PC-3 (cell line): ENCODE measurements at regions not wholly inside any gene's neighbourhood (a gene's known extent, or its start where the extent isn't known, plus 50 kb on each side); places are given as distances from the start of the nearest gene placed in this dataset.

Experiments used
- ATAC-seq: fragments of 200-7000 bp; cut with Tn5 transposase; 2 replicates; pipeline ENCODE4 v1.9.1; 2020; ENCODE audit warnings: mild to moderate bottlenecking, moderate library complexity
- BruUV-seq: library from RNA; stranded (reverse); fragments of 400-500 nt; replicated peaks from 2 replicates; lab custom pipeline; 2021; lab: Mats Ljungman, UMichigan
- CTCF ChIA-PET: fragments of 300-600 bp; sonication (Branson Sonifier 250); formaldehyde crosslinking; loops from one replicate; lab custom pipeline; 2022; ENCODE audit warnings: antibody characterized with exemption; lab: Charles Lee
- POLR2A ChIA-PET: fragments of 300-600 bp; sonication (Branson Sonifier 250); formaldehyde crosslinking; loops from one replicate; lab custom pipeline; 2022; ENCODE audit warnings: antibody characterized with exemption; ENCODE audit not compliant: unreplicated experiment; lab: Charles Lee
- DNase-seq: peaks from one replicate; pipeline ENCODE4 v3.0.0-alpha.2; 2015
- H2AFZ ChIP-seq: fragments of 300-600 bp; sonication (generic); 2 replicates; pipeline ENCODE4 v1.6.0; 2016; ENCODE audit warnings: antibody characterized with exemption, low read length
- H3F3A ChIP-seq: fragments of 300-600 bp; sonication (generic); one replicate; pipeline ENCODE4 v1.6.0; 2017; ENCODE audit warnings: antibody characterized with exemption, low read length, control low read depth, mild to moderate bottlenecking; ENCODE audit not compliant: unreplicated experiment
- H3K27ac ChIP-seq: fragments of 300-600 bp; sonication (generic); 2 replicates; pipeline ENCODE4 v1.5.1; 2016; ENCODE audit warnings: mild to moderate bottlenecking, low read length
- H3K27me3 ChIP-seq: fragments of 300-600 bp; sonication (generic); 2 replicates; pipeline ENCODE4 v1.6.1; 2016; ENCODE audit warnings: low read length, mixed read lengths
- H3K36me3 ChIP-seq: fragments of 300-600 bp; sonication (generic); 2 replicates; pipeline ENCODE4 v1.6.1; 2016; ENCODE audit warnings: low read depth, mixed run types, low read length, mixed read lengths
- H3K4me1 ChIP-seq: fragments of 300-600 bp; sonication (generic); 2 replicates; pipeline ENCODE4 v1.5.1; 2016; ENCODE audit warnings: low read length; ENCODE audit not compliant: insufficient read depth
- H3K4me2 ChIP-seq: fragments of 300-600 bp; sonication (generic); 2 replicates; pipeline ENCODE4 v1.6.0; 2016; ENCODE audit warnings: low read length
- H3K4me3 ChIP-seq: fragments of 300-600 bp; sonication (generic); 2 replicates; pipeline ENCODE4 v1.5.1; 2016; ENCODE audit warnings: mild to moderate bottlenecking, low read length, mixed read lengths
- H3K79me2 ChIP-seq: fragments of 300-600 bp; sonication (generic); 2 replicates; pipeline ENCODE4 v1.6.1; 2017; ENCODE audit warnings: low read length, mixed read lengths
- H3K9ac ChIP-seq: fragments of 300-600 bp; sonication (generic); 2 replicates; pipeline ENCODE4 v1.6.0; 2016; ENCODE audit warnings: mild to moderate bottlenecking, low read length
- H3K9me2 ChIP-seq: fragments of 300-600 bp; sonication (generic); replicated peaks from 2 replicates; pipeline ENCODE4 v1.6.1; 2016; ENCODE audit warnings: mixed run types, low read length, mixed read lengths
- H3K9me3 ChIP-seq: fragments of 300-600 bp; sonication (generic); 2 replicates; pipeline ENCODE4 v1.6.1; 2016; ENCODE audit warnings: low read length, mixed read lengths
- H4K20me1 ChIP-seq: fragments of 300-600 bp; sonication (generic); 2 replicates; pipeline ENCODE4 v1.6.1; 2016; ENCODE audit warnings: low read length, mixed read lengths
- CTCF ChIP-seq: fragments of 300-600 bp; sonication (generic); conservative IDR thresholded peaks from 2 replicates; pipeline ENCODE4 v1.5.1; 2017; ENCODE audit warnings: antibody characterized with exemption, low read depth, mild to moderate bottlenecking, low read length
- EZH2 ChIP-seq: fragments of 300-600 bp; sonication (generic); IDR thresholded peaks from one replicate; pipeline ENCODE4 v1.6.1; 2017; ENCODE audit warnings: antibody characterized with exemption, mild to moderate bottlenecking, low read length; ENCODE audit not compliant: unreplicated experiment
- EZH2phosphoT487 ChIP-seq: fragments of 300-600 bp; sonication (generic); IDR thresholded peaks from 2 replicates; pipeline ENCODE4 v1.6.1; 2018; ENCODE audit warnings: mild to moderate bottlenecking, antibody characterized with exemption, low read length, borderline replicate concordance
- intact Hi-C: fragments of 100-400 bp; cut with micrococcal nuclease; formaldehyde crosslinking; loops from 2 replicates; pipeline ENCODE4 v1.9.0; 2023

GRCh38 chr4:124504431-124504830 is 208.1 kb downstream of the ANKRD50 start:
- ChIA-PET CTCF (no interaction called here), POLR2A (no interaction called here)
- Histone ChIP-seq H3K27me3 (no peaks in the 10 kb centered on the region), H3K4me1 (no peaks in the 10 kb centered on the region), H3K9me3 (no peaks in the 10 kb centered on the region), H3K36me3 (no peaks in the 10 kb centered on the region), H3K9ac (no peak overlapping the region), H3F3A (no peaks in the 10 kb centered on the region), H2AFZ (no peak overlapping the region), H3K79me2 (no peaks in the 10 kb centered on the region), H3K4me2 (no peak overlapping the region), H3K4me3 (no peak overlapping the region), H3K9me2 (no peaks in the 10 kb centered on the region), H3K27ac (no peak overlapping the region), H4K20me1 (no peaks in the 10 kb centered on the region)
- no peak for ATAC-seq
- intact Hi-C loops: no loop called here
- BruUV-seq: no TSS peak
- TF ChIP-seq CTCF (no peak), EZH2 (no peak), EZH2phosphoT487 (no peak)
- no peak for DNase-seq

GRCh38 chr4:124505211-124505610 is 207.3 kb downstream of the ANKRD50 start:
- Histone ChIP-seq H3K9me3 (no peaks in the 10 kb centered on the region), H4K20me1 (no peaks in the 10 kb centered on the region), H3F3A (no peaks in the 10 kb centered on the region), H3K79me2 (no peaks in the 10 kb centered on the region), H3K27ac (no peak overlapping the region), H3K36me3 (no peaks in the 10 kb centered on the region), H3K4me3 (no peak overlapping the region), H3K4me2 (no peak overlapping the region), H3K4me1 (no peaks in the 10 kb centered on the region), H2AFZ (no peak overlapping the region), H3K27me3 (no peaks in the 10 kb centered on the region), H3K9ac (no peak overlapping the region), H3K9me2 (no peaks in the 10 kb centered on the region)
- no TSS peak for BruUV-seq
- intact Hi-C loops: no loop called here
- TF ChIP-seq EZH2: no peak
- TF ChIP-seq EZH2phosphoT487: no peak
- no peak for TF ChIP-seq CTCF
- ATAC-seq (no peak), DNase-seq (no peak)
- POLR2A ChIA-PET: no interaction called here
- CTCF ChIA-PET: no interaction called here

GRCh38 chr4:124509151-124509550 is 203.4 kb downstream of the ANKRD50 start:
- Histone ChIP-seq H3K4me2 (no peak overlapping the region), H2AFZ (no peak overlapping the region), H3K9me3 (no peaks in the 10 kb centered on the region), H3F3A (no peaks in the 10 kb centered on the region), H3K27me3 (no peaks in the 10 kb centered on the region), H3K9me2 (no peaks in the 10 kb centered on the region), H3K4me3 (no peak overlapping the region), H3K4me1 (no peaks in the 10 kb centered on the region), H3K9ac (no peak overlapping the region), H4K20me1 (no peaks in the 10 kb centered on the region), H3K79me2 (no peaks in the 10 kb centered on the region), H3K36me3 (no peaks in the 10 kb centered on the region), H3K27ac (no peak overlapping the region)
- no peak for DNase-seq
- intact Hi-C loops: no loop called here
- BruUV-seq: no TSS peak
- no peak for ATAC-seq
- TF ChIP-seq EZH2phosphoT487 (no peak), CTCF (no peak), EZH2 (no peak)
- CTCF ChIA-PET: no interaction called here
- POLR2A ChIA-PET: no interaction called here
